ENCODE measurements at regions not wholly inside any gene's neighbourhood (a gene's known extent, or its start where the extent isn't known, plus 50 kb on each side); places are given as distances from the start of the nearest gene placed in this dataset.

- TF ChIP-seq ZNF584 (CRISPR knock-in tag; IDR thresholded peaks at IDR 0.05; ENCODE audit: low read depth): no peak
- TF ChIP-seq NR3C1 (CRISPR knock-in tag; IDR thresholded peaks at IDR 0.05): no peak
- no peak for TF ChIP-seq ERF (CRISPR knock-in tag; IDR thresholded peaks at IDR 0.05)
- TF ChIP-seq PHB2 (IDR thresholded peaks at IDR 0.05; ENCODE audit: low read depth): 0 out of 2 replicates have a peak, but pooled peaks have one; percentile 36
Measured at GRCh38 chr6:137969874-137970273, 102.8 kb downstream of the TNFAIP3 start (continued).

DNA sequence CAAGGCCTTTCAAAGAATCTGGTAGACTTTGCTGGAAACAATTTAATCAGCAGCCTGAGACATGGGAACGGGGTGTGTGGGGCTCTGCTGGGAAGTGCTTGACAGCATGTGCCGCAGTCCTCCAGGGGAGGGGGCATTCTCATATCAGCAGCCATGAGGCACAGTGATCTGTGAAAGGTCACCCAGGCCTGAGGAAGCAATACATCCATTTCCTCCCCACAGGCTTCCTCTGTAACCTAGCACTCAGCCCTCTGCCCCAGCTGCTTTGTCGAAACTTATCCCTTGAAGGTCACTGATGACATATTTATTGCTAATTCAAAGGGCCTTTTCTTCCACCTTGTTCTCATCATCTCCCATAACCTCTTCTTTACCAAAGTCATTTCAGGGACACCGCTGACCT, 103.3 kb downstream of the TNFAIP3 start:
- 28% methylated on average over 4 of the region's 4 CpGs for WGBS (ENCODE audit: insufficient coverage, low coverage, missing lambda C conversion rate)
- H2AFZ ChIP-seq (ENCODE audit: low read depth, low read length): peak overlapping the region; percentile 25
- H3K9me3 ChIP-seq (replicated peaks; ENCODE audit: control insufficient read depth, insufficient read depth, low read depth, low read length): no peaks in the 10 kb centered on the region
- intact Hi-C loops (cut with micrococcal nuclease): no loop called here
- no peak overlapping the region for H3K4me2 ChIP-seq (ENCODE audit: insufficient read depth, low read length)
- H3K79me2 ChIP-seq (ENCODE audit: control insufficient read depth, insufficient read depth, low read length): no peaks in the 10 kb centered on the region
- H3K4me1 ChIP-seq (replicated peaks in 1 of 2; ENCODE audit: control insufficient read depth in 2 of 2, insufficient read depth in 2 of 2, low read length in 2 of 2): peaks cover 7 to 28% of the 10 kb centered on the region in 2 experiments; a peak in 3 of 5 replicates
- no peak overlapping the region for H3K4me3 ChIP-seq
- CTCF ChIA-PET (ENCODE audit: low intra/inter-chr PET ratio): interaction anchor here (0.6 kb wide), 1 partner anchor 303 kb away, joined by 3 read pairs; no protein-coding TSS in a partner anchor
- no TSS peak for BruUV-seq (replicated peaks)
- peak; percentile 42 for FAIRE-seq
- POLR2A ChIA-PET: no interaction called here
- H3K27ac ChIP-seq (ENCODE audit: extremely low read depth, low read depth, low read length): no peak overlapping the region
- no peaks in the 10 kb centered on the region for H3K36me3 ChIP-seq (ENCODE audit: control insufficient read depth, insufficient read depth, low read length)
- H4K20me1 ChIP-seq (replicated peaks; ENCODE audit: control insufficient read depth, insufficient read depth, low read length): no peaks in the 10 kb centered on the region
- H3K9ac ChIP-seq (ENCODE audit: insufficient read depth in 1 of 2, low read depth in 2 of 2, low read length in 2 of 2): no peak overlapping the region
- DNase-seq (ENCODE audit: extremely low read depth in 1 of 4, low spot score in 3 of 4): peak in 2 of 4 experiments; percentile 72 to 74
- no peaks in the 10 kb centered on the region for H3K9me1 ChIP-seq (ENCODE audit: control insufficient read depth, insufficient read depth, low read length)
- in situ Hi-C loops (cut with MboI): no loop called here
- ATAC-seq: peak; percentile 84
- no peaks in the 10 kb centered on the region for H3K27me3 ChIP-seq (ENCODE audit: control insufficient read depth in 2 of 2, insufficient read depth in 2 of 2, low read length in 2 of 2)
- TF ChIP-seq USF1 (CRISPR knock-in tag; IDR thresholded peaks at IDR 0.05) (0 out of 2 replicates have a peak, but pooled peaks have one; percentile 8), CTBP1 (IDR thresholded peaks at IDR 0.05; ENCODE audit: borderline replicate concordance) (peak; percentile 31; the same call in 1 of the 2 replicates), MEF2A (IDR thresholded peaks at IDR 0.05; ENCODE audit: control insufficient read depth, low read depth, low read length) (no peak), HNRNPK (IDR thresholded peaks at IDR 0.05; ENCODE audit: low read depth, low read length, poor library complexity, severe bottlenecking) (no peak), HES1 (IDR thresholded peaks at IDR 0.05; ENCODE audit: low read depth) (0 out of 2 replicates have a peak, but pooled peaks have one; percentile 31), MAZ (CRISPR knock-in tag; conservative IDR thresholded peaks at IDR 0.05 in 1 of 2, IDR thresholded peaks at IDR 0.05 in 1 of 2) (peak in 1 of 2 experiments; percentile 66; a peak in 1 of 4 replicates), NR2C1 (IDR thresholded peaks at IDR 0.05) (peak; percentile 79), NR2C1 (tag; IDR thresholded peaks at IDR 0.05) (peak; percentile 94), HDAC3 (IDR thresholded peaks at IDR 0.05; ENCODE audit: borderline replicate concordance, partially characterized antibody) (peak; percentile 33), RCOR1 (IDR thresholded peaks at IDR 0.05; ENCODE audit: borderline replicate concordance in 1 of 2, low read depth in 2 of 2, low read length in 2 of 2) (peak in 1 of 2 experiments; percentile 71; a peak in 1 of 4 replicates), TAF7 (tag; IDR thresholded peaks at IDR 0.05) (0 out of 2 replicates have a peak, but pooled peaks have one; percentile 18), PKNOX1 (IDR thresholded peaks at IDR 0.05) (peak; percentile 15; the same call in 1 of the 2 replicates), YY1 (IDR thresholded peaks at IDR 0.05; ENCODE audit: borderline replicate concordance in 1 of 3, control insufficient read depth in 1 of 3, extremely low read depth in 1 of 3, insufficient read depth in 3 of 3, insufficient read length in 1 of 3, insufficient replicate concordance in 2 of 3, low read depth in 1 of 3, low read length in 2 of 3) (peak in 1 of 3 experiments; percentile 52), IRF2 (CRISPR knock-in tag; IDR thresholded peaks at IDR 0.05) (no peak), TCF7 (IDR thresholded peaks at IDR 0.05; ENCODE audit: borderline replicate concordance) (no peak)

All from K562 (cell line).